GM23338 (cell line): ENCODE measurements at regions not wholly inside any gene's neighbourhood (a gene's known extent, or its start where the extent isn't known, plus 50 kb on each side); places are given as distances from the start of the nearest gene placed in this dataset.

Experiments
- CREB1 ChIP-seq: fragments of 250-450 bp; sonication (Bioruptor Pico); IDR thresholded peaks from 2 replicates; pipeline ENCODE4 v1.5.0; 2020; ENCODE audit warnings: low read depth, mild to moderate bottlenecking, moderate library complexity
- EZH2 ChIP-seq: fragments of 200-600 bp; sonication (generic); IDR thresholded peaks from one replicate; pipeline ENCODE4 v1.8.0; 2017; ENCODE audit warnings: antibody characterized with exemption, mild to moderate bottlenecking, low read depth; ENCODE audit not compliant: unreplicated experiment
- EZH2phosphoT487 ChIP-seq: fragments of 200-600 bp; sonication (generic); IDR thresholded peaks from one replicate; pipeline ENCODE4 v1.8.1; 2018; ENCODE audit warnings: antibody characterized with exemption; ENCODE audit not compliant: unreplicated experiment
- JUNB ChIP-seq: IDR thresholded peaks from one replicate; pipeline ENCODE4 v1.6.1; 2016; ENCODE audit warnings: antibody characterized with exemption; ENCODE audit not compliant: unreplicated experiment
- NANOG ChIP-seq: IDR thresholded peaks from 2 replicates; pipeline ENCODE4 v1.6.1; 2016; ENCODE audit warnings: antibody characterized with exemption, borderline replicate concordance
- POLR2AphosphoS5 ChIP-seq: IDR thresholded peaks from 2 replicates; pipeline ENCODE4 v1.6.1; 2016; ENCODE audit warnings: antibody characterized with exemption, low read depth
- TF ChIP-seq, protein P1 (sequence below), 2 experiments: fragments of 200-600 bp in 1 of 2; sonication (generic) in 1 of 2; conservative IDR thresholded peaks; 2 replicates each; pipeline versions ENCODE4 v1.5.1 to v1.6.1; 2016 to 2017; ENCODE audit warnings: antibody characterized with exemption in 2 of 2, low read depth in 2 of 2, mild to moderate bottlenecking in 2 of 2, moderate library complexity in 1 of 2
- TF ChIP-seq, protein P2 (sequence below): IDR thresholded peaks from one replicate; pipeline ENCODE4 v1.6.1; 2018; ENCODE audit warnings: antibody characterized with exemption; ENCODE audit not compliant: unreplicated experiment
- TF ChIP-seq, protein P3 (sequence below): IDR thresholded peaks from 2 replicates; pipeline ENCODE4 v1.6.1; 2016; ENCODE audit warnings: antibody characterized with exemption
- TF ChIP-seq, protein P4 (sequence below): fragments of 250-450 bp; sonication (Bioruptor Pico); IDR thresholded peaks from 2 replicates; pipeline ENCODE4 v1.5.0; 2020; ENCODE audit warnings: mild to moderate bottlenecking, moderate library complexity

DNA sequence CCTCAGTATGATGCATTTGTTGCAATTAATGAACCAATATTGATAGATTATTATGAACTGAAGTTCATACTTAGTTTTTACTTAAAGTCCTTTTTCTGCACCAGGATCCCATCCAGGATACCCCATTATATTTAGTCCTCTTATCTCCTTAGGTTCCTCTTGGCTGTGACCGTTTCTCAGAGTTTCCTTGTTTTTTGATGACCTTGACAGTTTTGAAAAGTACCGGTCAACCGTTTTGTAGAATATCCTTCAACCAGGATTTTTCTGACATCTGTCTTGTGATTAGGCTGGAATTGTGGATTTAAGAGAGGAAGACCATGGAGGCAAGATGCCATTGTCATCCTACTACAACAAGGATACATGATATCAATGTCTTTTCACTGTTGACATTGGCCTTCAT lies 98.0 kb upstream of the F13A1 start:
- TF ChIP-seq, protein P1, sequence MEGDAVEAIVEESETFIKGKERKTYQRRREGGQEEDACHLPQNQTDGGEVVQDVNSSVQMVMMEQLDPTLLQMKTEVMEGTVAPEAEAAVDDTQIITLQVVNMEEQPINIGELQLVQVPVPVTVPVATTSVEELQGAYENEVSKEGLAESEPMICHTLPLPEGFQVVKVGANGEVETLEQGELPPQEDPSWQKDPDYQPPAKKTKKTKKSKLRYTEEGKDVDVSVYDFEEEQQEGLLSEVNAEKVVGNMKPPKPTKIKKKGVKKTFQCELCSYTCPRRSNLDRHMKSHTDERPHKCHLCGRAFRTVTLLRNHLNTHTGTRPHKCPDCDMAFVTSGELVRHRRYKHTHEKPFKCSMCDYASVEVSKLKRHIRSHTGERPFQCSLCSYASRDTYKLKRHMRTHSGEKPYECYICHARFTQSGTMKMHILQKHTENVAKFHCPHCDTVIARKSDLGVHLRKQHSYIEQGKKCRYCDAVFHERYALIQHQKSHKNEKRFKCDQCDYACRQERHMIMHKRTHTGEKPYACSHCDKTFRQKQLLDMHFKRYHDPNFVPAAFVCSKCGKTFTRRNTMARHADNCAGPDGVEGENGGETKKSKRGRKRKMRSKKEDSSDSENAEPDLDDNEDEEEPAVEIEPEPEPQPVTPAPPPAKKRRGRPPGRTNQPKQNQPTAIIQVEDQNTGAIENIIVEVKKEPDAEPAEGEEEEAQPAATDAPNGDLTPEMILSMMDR (conservative IDR thresholded peaks at IDR 0.05; ENCODE audit: low read depth in 2 of 2), result no peak
- no peak for TF ChIP-seq EZH2
- no peak for TF ChIP-seq CREB1 (CRISPR knock-in tag)
- no peak for TF ChIP-seq JUNB
- no peak for TF ChIP-seq EZH2phosphoT487
- no peak for TF ChIP-seq POLR2AphosphoS5
- TF ChIP-seq, protein P2, sequence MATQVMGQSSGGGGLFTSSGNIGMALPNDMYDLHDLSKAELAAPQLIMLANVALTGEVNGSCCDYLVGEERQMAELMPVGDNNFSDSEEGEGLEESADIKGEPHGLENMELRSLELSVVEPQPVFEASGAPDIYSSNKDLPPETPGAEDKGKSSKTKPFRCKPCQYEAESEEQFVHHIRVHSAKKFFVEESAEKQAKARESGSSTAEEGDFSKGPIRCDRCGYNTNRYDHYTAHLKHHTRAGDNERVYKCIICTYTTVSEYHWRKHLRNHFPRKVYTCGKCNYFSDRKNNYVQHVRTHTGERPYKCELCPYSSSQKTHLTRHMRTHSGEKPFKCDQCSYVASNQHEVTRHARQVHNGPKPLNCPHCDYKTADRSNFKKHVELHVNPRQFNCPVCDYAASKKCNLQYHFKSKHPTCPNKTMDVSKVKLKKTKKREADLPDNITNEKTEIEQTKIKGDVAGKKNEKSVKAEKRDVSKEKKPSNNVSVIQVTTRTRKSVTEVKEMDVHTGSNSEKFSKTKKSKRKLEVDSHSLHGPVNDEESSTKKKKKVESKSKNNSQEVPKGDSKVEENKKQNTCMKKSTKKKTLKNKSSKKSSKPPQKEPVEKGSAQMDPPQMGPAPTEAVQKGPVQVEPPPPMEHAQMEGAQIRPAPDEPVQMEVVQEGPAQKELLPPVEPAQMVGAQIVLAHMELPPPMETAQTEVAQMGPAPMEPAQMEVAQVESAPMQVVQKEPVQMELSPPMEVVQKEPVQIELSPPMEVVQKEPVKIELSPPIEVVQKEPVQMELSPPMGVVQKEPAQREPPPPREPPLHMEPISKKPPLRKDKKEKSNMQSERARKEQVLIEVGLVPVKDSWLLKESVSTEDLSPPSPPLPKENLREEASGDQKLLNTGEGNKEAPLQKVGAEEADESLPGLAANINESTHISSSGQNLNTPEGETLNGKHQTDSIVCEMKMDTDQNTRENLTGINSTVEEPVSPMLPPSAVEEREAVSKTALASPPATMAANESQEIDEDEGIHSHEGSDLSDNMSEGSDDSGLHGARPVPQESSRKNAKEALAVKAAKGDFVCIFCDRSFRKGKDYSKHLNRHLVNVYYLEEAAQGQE, result no peak
- no peak for TF ChIP-seq NANOG
- TF ChIP-seq, protein P3, sequence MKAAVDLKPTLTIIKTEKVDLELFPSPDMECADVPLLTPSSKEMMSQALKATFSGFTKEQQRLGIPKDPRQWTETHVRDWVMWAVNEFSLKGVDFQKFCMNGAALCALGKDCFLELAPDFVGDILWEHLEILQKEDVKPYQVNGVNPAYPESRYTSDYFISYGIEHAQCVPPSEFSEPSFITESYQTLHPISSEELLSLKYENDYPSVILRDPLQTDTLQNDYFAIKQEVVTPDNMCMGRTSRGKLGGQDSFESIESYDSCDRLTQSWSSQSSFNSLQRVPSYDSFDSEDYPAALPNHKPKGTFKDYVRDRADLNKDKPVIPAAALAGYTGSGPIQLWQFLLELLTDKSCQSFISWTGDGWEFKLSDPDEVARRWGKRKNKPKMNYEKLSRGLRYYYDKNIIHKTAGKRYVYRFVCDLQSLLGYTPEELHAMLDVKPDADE, result no peak
- TF ChIP-seq, protein P4, sequence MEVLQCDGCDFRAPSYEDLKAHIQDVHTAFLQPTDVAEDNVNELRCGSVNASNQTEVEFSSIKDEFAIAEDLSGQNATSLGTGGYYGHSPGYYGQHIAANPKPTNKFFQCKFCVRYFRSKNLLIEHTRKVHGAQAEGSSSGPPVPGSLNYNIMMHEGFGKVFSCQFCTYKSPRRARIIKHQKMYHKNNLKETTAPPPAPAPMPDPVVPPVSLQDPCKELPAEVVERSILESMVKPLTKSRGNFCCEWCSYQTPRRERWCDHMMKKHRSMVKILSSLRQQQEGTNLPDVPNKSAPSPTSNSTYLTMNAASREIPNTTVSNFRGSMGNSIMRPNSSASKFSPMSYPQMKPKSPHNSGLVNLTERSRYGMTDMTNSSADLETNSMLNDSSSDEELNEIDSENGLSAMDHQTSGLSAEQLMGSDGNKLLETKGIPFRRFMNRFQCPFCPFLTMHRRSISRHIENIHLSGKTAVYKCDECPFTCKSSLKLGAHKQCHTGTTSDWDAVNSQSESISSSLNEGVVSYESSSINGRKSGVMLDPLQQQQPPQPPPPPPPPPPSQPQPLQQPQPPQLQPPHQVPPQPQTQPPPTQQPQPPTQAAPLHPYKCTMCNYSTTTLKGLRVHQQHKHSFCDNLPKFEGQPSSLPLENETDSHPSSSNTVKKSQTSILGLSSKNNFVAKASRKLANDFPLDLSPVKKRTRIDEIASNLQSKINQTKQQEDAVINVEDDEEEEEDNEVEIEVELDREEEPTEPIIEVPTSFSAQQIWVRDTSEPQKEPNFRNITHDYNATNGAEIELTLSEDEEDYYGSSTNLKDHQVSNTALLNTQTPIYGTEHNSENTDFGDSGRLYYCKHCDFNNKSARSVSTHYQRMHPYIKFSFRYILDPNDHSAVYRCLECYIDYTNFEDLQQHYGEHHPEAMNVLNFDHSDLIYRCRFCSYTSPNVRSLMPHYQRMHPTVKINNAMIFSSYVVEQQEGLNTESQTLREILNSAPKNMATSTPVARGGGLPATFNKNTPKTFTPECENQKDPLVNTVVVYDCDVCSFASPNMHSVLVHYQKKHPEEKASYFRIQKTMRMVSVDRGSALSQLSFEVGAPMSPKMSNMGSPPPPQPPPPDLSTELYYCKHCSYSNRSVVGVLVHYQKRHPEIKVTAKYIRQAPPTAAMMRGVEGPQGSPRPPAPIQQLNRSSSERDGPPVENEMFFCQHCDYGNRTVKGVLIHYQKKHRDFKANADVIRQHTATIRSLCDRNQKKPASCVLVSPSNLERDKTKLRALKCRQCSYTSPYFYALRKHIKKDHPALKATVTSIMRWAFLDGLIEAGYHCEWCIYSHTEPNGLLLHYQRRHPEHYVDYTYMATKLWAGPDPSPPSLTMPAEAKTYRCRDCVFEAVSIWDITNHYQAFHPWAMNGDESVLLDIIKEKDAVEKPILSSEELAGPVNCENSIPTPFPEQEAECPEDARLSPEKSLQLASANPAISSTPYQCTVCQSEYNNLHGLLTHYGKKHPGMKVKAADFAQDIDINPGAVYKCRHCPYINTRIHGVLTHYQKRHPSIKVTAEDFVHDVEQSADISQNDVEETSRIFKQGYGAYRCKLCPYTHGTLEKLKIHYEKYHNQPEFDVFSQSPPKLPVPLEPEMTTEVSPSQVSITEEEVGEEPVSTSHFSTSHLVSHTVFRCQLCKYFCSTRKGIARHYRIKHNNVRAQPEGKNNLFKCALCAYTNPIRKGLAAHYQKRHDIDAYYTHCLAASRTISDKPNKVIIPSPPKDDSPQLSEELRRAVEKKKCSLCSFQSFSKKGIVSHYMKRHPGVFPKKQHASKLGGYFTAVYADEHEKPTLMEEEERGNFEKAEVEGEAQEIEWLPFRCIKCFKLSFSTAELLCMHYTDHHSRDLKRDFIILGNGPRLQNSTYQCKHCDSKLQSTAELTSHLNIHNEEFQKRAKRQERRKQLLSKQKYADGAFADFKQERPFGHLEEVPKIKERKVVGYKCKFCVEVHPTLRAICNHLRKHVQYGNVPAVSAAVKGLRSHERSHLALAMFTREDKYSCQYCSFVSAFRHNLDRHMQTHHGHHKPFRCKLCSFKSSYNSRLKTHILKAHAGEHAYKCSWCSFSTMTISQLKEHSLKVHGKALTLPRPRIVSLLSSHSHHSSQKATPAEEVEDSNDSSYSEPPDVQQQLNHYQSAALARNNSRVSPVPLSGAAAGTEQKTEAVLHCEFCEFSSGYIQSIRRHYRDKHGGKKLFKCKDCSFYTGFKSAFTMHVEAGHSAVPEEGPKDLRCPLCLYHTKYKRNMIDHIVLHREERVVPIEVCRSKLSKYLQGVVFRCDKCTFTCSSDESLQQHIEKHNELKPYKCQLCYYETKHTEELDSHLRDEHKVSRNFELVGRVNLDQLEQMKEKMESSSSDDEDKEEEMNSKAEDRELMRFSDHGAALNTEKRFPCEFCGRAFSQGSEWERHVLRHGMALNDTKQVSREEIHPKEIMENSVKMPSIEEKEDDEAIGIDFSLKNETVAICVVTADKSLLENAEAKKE (CRISPR knock-in tag), result no peak
